HCT116 (cell line): ENCODE measurements at regions not wholly inside any gene's neighbourhood (a gene's known extent, or its start where the extent isn't known, plus 50 kb on each side); places are given as distances from the start of the nearest gene placed in this dataset.

Experiments used
- ATAC-seq: fragments of 200-7000 bp; cut with Tn5 transposase; 2 replicates; pipeline ENCODE4 v1.9.1; 2020; ENCODE audit warnings: mild to moderate bottlenecking, moderate library complexity
- BruUV-seq: library from RNA; stranded (reverse); fragments of 400-500 nt; replicated peaks from 2 replicates; lab custom pipeline; 2021; lab: Mats Ljungman, UMichigan
- CTCF ChIA-PET: fragments of 300-600 bp; sonication (Branson Sonifier 250); formaldehyde crosslinking; loops from one replicate; lab custom pipeline; 2021; ENCODE audit warnings: antibody characterized with exemption; lab: Charles Lee
- POLR2A ChIA-PET: fragments of 300-600, 350-600 bp; sonication (Branson Sonifier 250); formaldehyde crosslinking; loops from one replicate; lab custom pipeline; 2021; ENCODE audit warnings: antibody characterized with exemption; lab: Charles Lee
- RAD21 ChIA-PET, 2 experiments: fragments of 300-600 bp; sonication (Branson Sonifier 250); formaldehyde crosslinking; loops; one replicate each; lab custom pipeline; 2023; ENCODE audit warnings: low total read pairs in 2 of 2; ENCODE audit not compliant: uncharacterized antibody in 2 of 2, unreplicated experiment in 2 of 2, low non-redundant PET in 1 of 2; lab: Charles Lee
- DNase-seq: peaks from one replicate; pipeline ENCODE4 v3.0.0-alpha.2; 2010; ENCODE audit warnings: low read depth, low spot score
- H2AFZ ChIP-seq: fragments of 200-600 bp; shearing (Covaris generic), sonication (generic); 2 replicates; pipeline ENCODE4 v1.6.1; 2017; ENCODE audit warnings: low read depth, mixed run types, mixed read lengths, antibody characterized with exemption, low read length; ENCODE audit not compliant: poor library complexity, severe bottlenecking
- H3K27ac ChIP-seq: 2 replicates; pipeline ENCODE4 v1.5.1; 2012; ENCODE audit warnings: low read depth, low read length
- H3K27me3 ChIP-seq: fragments of 200-600 bp; sonication (generic); 2 replicates; pipeline ENCODE4 v1.6.1; 2016; ENCODE audit warnings: mixed run types, low read length, mixed read lengths; ENCODE audit not compliant: insufficient read depth
- H3K36me3 ChIP-seq, 2 experiments: fragments of 200-500 bp in 1 of 2; fragments of 200-600 bp in 1 of 2; sonication (Bioruptor generic) in 1 of 2; sonication (generic) in 1 of 2; 2 replicates each; pipeline versions ENCODE4 v1.5.1 to v1.6.1; 2014 to 2016; ENCODE audit warnings: low read length in 2 of 2, inconsistent platforms in 1 of 2, mixed read lengths in 1 of 2, mixed run types in 1 of 2; ENCODE audit not compliant: insufficient read depth in 2 of 2, control insufficient read depth in 1 of 2
- H3K4me1 ChIP-seq, 2 experiments: fragments of 200-600 bp in 1 of 2; sonication (generic) in 1 of 2; 2 replicates each; pipeline versions ENCODE4 v1.5.1 to v1.6.1; 2012 to 2017; ENCODE audit warnings: low read length in 2 of 2, inconsistent platforms in 1 of 2, mild to moderate bottlenecking in 1 of 2, mixed read lengths in 1 of 2, mixed run types in 1 of 2, moderate library complexity in 1 of 2; ENCODE audit not compliant: insufficient read depth in 2 of 2, control insufficient read depth in 1 of 2
- H3K4me2 ChIP-seq: fragments of 200-600 bp; sonication (generic); 2 replicates; pipeline ENCODE4 v1.6.1; 2017; ENCODE audit warnings: mixed run types, low read length, mixed read lengths
- H3K4me3 ChIP-seq, 2 experiments: fragments of 200-600 bp in 1 of 2; sonication (generic) in 1 of 2; replicated peaks in 1 of 2; 2 replicates each; pipeline ENCODE4 v1.5.1; 2011 to 2016; ENCODE audit warnings: low read length in 2 of 2, control low read depth in 1 of 2, low read depth in 1 of 2, mild to moderate bottlenecking in 1 of 2, mixed read lengths in 1 of 2, mixed run types in 1 of 2
- H3K79me2 ChIP-seq: fragments of 200-600 bp; sonication (generic); 2 replicates; pipeline ENCODE4 v1.6.1; 2017; ENCODE audit warnings: mild to moderate bottlenecking, mixed run types, low read length, moderate library complexity, mixed read lengths; ENCODE audit not compliant: insufficient read depth
- H3K9ac ChIP-seq: fragments of 200-600 bp; sonication (generic); 2 replicates; pipeline ENCODE4 v1.6.1; 2016; ENCODE audit warnings: low read length, mixed read lengths
- H3K9me2 ChIP-seq: fragments of 200-600 bp; sonication (generic), shearing (Covaris generic); 2 replicates; pipeline ENCODE4 v1.6.1; 2017; ENCODE audit warnings: mixed run types, mild to moderate bottlenecking, moderate library complexity; ENCODE audit not compliant: insufficient read depth
- H3K9me3 ChIP-seq, 2 experiments: fragments of 200-500 bp in 1 of 2; fragments of 200-600 bp in 1 of 2; sonication (Bioruptor generic) in 1 of 2; sonication (generic) in 1 of 2; 2 replicates each; pipeline ENCODE4 v1.6.1; 2014 to 2017; ENCODE audit warnings: low read length in 2 of 2, mixed read lengths in 2 of 2, inconsistent platforms in 1 of 2, low read depth in 1 of 2, mild to moderate bottlenecking in 1 of 2, mixed run types in 1 of 2, moderate library complexity in 1 of 2; ENCODE audit not compliant: control insufficient read depth in 1 of 2, insufficient read depth in 1 of 2
- H4K20me1 ChIP-seq: fragments of 200-600 bp; sonication (generic), shearing (Covaris generic); 2 replicates; pipeline ENCODE4 v1.6.1; 2017; ENCODE audit warnings: mixed run types, mild to moderate bottlenecking, moderate library complexity; ENCODE audit not compliant: insufficient read depth
- CBX3 ChIP-seq: IDR thresholded peaks from 2 replicates; pipeline ENCODE4 v1.6.1; 2012; ENCODE audit warnings: low read depth
- CEBPB ChIP-seq: IDR thresholded peaks from 2 replicates; pipeline ENCODE4 v1.6.1; 2012; ENCODE audit warnings: low read depth
- CTCF ChIP-seq, 3 experiments: fragments of 200-600 bp in 1 of 3; sonication (generic) in 1 of 3; IDR thresholded peaks in 2 of 3; conservative IDR thresholded peaks in 1 of 3; 2 replicates each; pipeline ENCODE4 v1.5.1; 2012 to 2017; ENCODE audit warnings: low read depth in 2 of 3, low read length in 2 of 3, antibody characterized with exemption in 1 of 3, borderline replicate concordance in 1 of 3, control low read depth in 1 of 3, mild to moderate bottlenecking in 1 of 3, mixed read lengths in 1 of 3, mixed run types in 1 of 3, moderate library complexity in 1 of 3; ENCODE audit not compliant: insufficient read depth in 1 of 3
- EGR1 ChIP-seq: IDR thresholded peaks from 2 replicates; pipeline ENCODE4 v1.6.1; 2012; ENCODE audit warnings: low read depth
- ELF1 ChIP-seq: IDR thresholded peaks from 2 replicates; pipeline ENCODE4 v1.6.1; 2012; ENCODE audit warnings: low read depth, borderline replicate concordance
- EZH2 ChIP-seq: fragments of 200-600 bp; sonication (generic); IDR thresholded peaks from 2 replicates; pipeline ENCODE4 v1.6.1; 2017; ENCODE audit warnings: antibody characterized with exemption, mixed run types
- EZH2phosphoT487 ChIP-seq: fragments of 200-600 bp; IDR thresholded peaks from 2 replicates; pipeline ENCODE4 v1.6.1; 2018; ENCODE audit warnings: antibody characterized with exemption, borderline replicate concordance
- JUND ChIP-seq: IDR thresholded peaks from 2 replicates; pipeline ENCODE4 v1.6.1; 2012
- MAX ChIP-seq: IDR thresholded peaks from 2 replicates; pipeline ENCODE4 v1.6.1; 2012
- POLR2AphosphoS5 ChIP-seq: IDR thresholded peaks from 2 replicates; pipeline ENCODE4 v1.6.1; 2011; ENCODE audit warnings: mild to moderate bottlenecking, low read depth, low read length, moderate library complexity
- RAD21 ChIP-seq: IDR thresholded peaks from 2 replicates; pipeline ENCODE4 v1.6.1; 2012; ENCODE audit warnings: low read depth, mild to moderate bottlenecking
- SP1 ChIP-seq: IDR thresholded peaks from 2 replicates; pipeline ENCODE4 v1.6.1; 2012; ENCODE audit warnings: low read depth
- SRF ChIP-seq: IDR thresholded peaks from 2 replicates; pipeline ENCODE4 v1.6.1; 2012; ENCODE audit warnings: low read depth
- YY1 ChIP-seq: IDR thresholded peaks from 2 replicates; pipeline ENCODE4 v1.6.1; 2011; ENCODE audit warnings: low read length, low read depth, moderate library complexity, mild to moderate bottlenecking; ENCODE audit not compliant: insufficient replicate concordance; ENCODE audit errors: extremely low read depth
- ZBTB33 ChIP-seq: IDR thresholded peaks from 2 replicates; pipeline ENCODE4 v1.6.1; 2011; ENCODE audit warnings: mild to moderate bottlenecking, low read length, moderate library complexity; ENCODE audit not compliant: insufficient replicate concordance; ENCODE audit errors: extremely low read depth
- ZFX ChIP-seq: fragments of 450-650 bp; IDR thresholded peaks from 2 replicates; pipeline ENCODE4 v1.6.1; 2017
- ZNF274 ChIP-seq: fragments of 200-500 bp; sonication (Bioruptor generic); IDR thresholded peaks from 2 replicates; pipeline ENCODE4 v1.6.1; 2014; ENCODE audit warnings: mild to moderate bottlenecking, low read depth, low read length, inconsistent platforms
- intact Hi-C: fragments of 100-400 bp; cut with micrococcal nuclease; formaldehyde crosslinking; loops from 2 replicates; pipeline ENCODE4 v1.10.0; 2022

GRCh38 chr12:107395817-107396216 lies 289.8 kb upstream of the PWP1 start:
- intact Hi-C loops = no loop called here
- H3K27me3 ChIP-seq = no peaks in the 10 kb centered on the region
- no peaks in the 10 kb centered on the region for H3K9me2 ChIP-seq
- H3K9ac ChIP-seq = no peak overlapping the region
- H3K36me3 ChIP-seq = no peaks in the 10 kb centered on the region
- no peaks in the 10 kb centered on the region for H3K9me3 ChIP-seq
- H3K79me2 ChIP-seq = no peaks in the 10 kb centered on the region
- peak overlapping the region; percentile 49; the same call in 1 of the 2 replicates for H3K4me2 ChIP-seq
- TF ChIP-seq EZH2phosphoT487 (no peak), ZNF274 (no peak), ZBTB33 (no peak), SP1 (no peak), JUND (no peak), RAD21 (no peak), POLR2AphosphoS5 (no peak), YY1 (no peak), CEBPB (no peak), EGR1 (no peak), MAX (no peak), ELF1 (no peak), EZH2 (no peak), CTCF (IDR thresholded peaks at IDR 0.05 in 2 of 3, conservative IDR thresholded peaks at IDR 0.05 in 1 of 3; ENCODE audit: borderline replicate concordance in 1 of 3, insufficient read depth in 1 of 3, low read depth in 2 of 3, low read length in 2 of 3) (no peak), CBX3 (no peak), ZFX (no peak), SRF (no peak)
- no TSS peak for BruUV-seq
- H3K4me3 ChIP-seq = no peak overlapping the region
- H3K4me1 ChIP-seq = peaks cover 13 to 28% of the 10 kb centered on the region in 2 experiments; a peak in 3 of 4 replicates
- H4K20me1 ChIP-seq = no peaks in the 10 kb centered on the region
- ATAC-seq (peak; percentile 49), DNase-seq (no peak)
- H3K27ac ChIP-seq = no peak overlapping the region
- no peak overlapping the region for H2AFZ ChIP-seq
- RAD21 ChIA-PET = no interaction called here
- POLR2A ChIA-PET = no interaction called here
- CTCF ChIA-PET = interaction anchor here (1.0 kb wide), 1 partner anchor 9 kb away, joined by 3 read pairs; no protein-coding TSS in a partner anchor
